ENCODE measurements at regions not wholly inside any gene's neighbourhood (a gene's known extent, or its start where the extent isn't known, plus 50 kb on each side); places are given as distances from the start of the nearest gene placed in this dataset.

DNA sequence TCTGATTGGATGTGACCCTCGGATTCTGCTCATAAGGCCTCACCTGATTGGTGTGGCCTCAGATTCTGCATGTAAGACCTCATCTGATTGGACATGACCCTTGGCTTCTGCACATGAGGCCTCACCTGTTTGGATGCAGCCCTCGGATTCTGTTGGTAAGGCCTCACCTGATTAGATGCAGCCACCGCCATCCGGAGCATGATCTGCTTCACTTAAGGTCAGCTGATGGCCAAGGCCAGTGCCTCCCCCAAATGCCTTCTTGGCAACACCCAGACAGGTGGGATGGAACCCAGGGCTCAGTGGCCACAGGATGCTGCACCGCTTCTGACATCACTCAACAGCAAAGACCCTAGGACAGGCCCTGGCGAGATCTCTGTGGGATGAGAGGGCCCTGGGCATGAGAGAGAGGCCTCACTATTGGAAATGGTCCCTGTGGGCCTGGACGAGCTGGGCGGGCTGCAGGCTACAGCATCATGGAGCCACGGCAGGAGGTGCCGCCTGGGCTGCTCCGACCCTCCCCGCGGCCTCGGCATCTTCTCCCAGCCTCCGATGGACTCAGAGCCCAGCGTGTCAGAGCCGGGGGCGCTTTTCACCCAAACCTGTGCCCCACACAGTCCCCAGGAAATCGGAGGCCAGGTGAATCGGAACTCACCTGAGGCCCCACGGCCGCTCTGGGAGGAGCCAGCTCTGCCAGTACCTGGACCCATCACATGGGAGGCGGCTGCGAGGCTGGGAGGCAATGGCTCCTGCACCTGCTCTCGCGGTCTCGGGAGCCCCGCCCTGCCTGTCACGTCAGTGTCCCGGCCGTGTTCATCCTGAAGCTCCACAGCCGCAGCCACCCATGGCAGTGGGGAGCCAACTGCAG is 60.9 kb upstream of the ZNF469 start:
- Histone ChIP-seq H3K27ac (ENCODE audit: low read depth, low read length) (no peak overlapping the region), H3K79me2 (ENCODE audit: control insufficient read depth, insufficient read depth, low read length) (no peaks in the 10 kb centered on the region), H3K18ac (ENCODE audit: low read length) (no peak overlapping the region), H3K4me2 (ENCODE audit: low read length) (no peak overlapping the region), H2AK5ac (ENCODE audit: low read length) (no peak overlapping the region), H2BK15ac (replicated peaks; ENCODE audit: low read depth) (no peak overlapping the region), H3K36me3 (ENCODE audit: control insufficient read depth, insufficient read depth, low read length) (no peaks in the 10 kb centered on the region), H2BK120ac (ENCODE audit: low read depth, low read length) (no peak overlapping the region), H3K4me3 (ENCODE audit: low read length) (no peak overlapping the region), H2BK5ac (ENCODE audit: low read length) (no peak overlapping the region), H4K5ac (ENCODE audit: low read length) (no peak overlapping the region), H3K4ac (ENCODE audit: low read depth, low read length) (no peak overlapping the region), H3K27me3 (ENCODE audit: insufficient read depth, low read length, poor library complexity) (no peaks in the 10 kb centered on the region), H3K23ac (ENCODE audit: low read length) (no peak overlapping the region), H4K8ac (ENCODE audit: low read depth, low read length) (no peak overlapping the region), H3K4me1 (ENCODE audit: control insufficient read depth, low read depth, low read length) (no peaks in the 10 kb centered on the region), H3K56ac (ENCODE audit: low read length) (no peak overlapping the region), H3K79me1 (ENCODE audit: low read length) (no peaks in the 10 kb centered on the region), H3K9ac (ENCODE audit: low read length) (no peak overlapping the region)
- DNase-seq: no peak
- WGBS (ENCODE audit: extremely low coverage, insufficient coverage, low lambda C conversion rate): no CpG with 5 or more reads among the region's 32 CpGs

DNA sequence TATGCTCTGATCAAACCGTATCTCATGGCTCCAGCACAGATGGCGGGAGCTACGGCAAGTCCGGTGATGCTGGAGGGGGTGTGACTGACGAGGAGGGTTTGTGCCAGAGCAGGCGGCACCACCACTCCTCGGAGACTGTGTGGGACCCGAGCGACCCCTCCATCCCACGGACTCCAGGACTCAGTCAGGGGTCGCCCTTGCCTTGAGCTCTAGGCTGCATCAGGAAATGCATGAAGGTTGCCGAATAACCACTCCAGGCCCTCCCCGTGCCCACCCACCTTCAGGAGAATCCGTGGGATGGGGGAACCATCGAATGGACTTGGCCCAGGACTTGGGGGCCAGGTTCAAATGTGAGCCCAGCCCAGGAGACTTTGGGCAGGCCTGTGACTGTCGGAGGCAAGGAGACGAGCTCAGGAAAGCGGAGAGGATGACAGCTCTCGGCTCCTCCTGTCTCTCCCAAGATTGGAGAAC is 60.2 kb upstream of the ZNF469 start:
- Histone ChIP-seq H3K36me3 (ENCODE audit: control insufficient read depth, insufficient read depth, low read length) (no peaks in the 10 kb centered on the region), H3K18ac (ENCODE audit: low read length) (no peak overlapping the region)
- WGBS (ENCODE audit: extremely low coverage, insufficient coverage, low lambda C conversion rate): no CpG with 5 or more reads among the region's 19 CpGs

DNA sequence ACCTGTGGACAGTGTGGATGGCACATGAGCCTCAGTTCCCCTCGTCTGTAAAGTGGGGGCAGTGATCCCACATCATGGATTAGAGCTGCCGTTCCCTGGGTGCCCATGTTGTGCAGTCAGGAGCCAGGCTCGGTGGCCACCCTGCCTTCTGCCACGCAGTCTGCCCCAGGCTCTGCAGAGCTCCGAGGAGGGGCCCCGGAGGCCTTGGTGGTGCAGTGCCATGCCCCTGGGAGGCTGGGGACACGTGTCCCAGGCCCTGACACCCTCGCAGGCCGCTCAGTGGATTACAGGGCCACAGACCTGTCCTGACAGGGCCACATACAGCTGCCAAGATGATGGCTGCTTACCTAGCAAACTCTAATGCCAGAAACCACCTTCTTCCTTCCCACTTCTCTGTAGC is 59.7 kb upstream of the ZNF469 start:
- Histone ChIP-seq H4K8ac (ENCODE audit: low read depth, low read length) (no peak overlapping the region), H2BK5ac (ENCODE audit: low read length) (no peak overlapping the region), H3K79me2 (ENCODE audit: control insufficient read depth, insufficient read depth, low read length) (no peaks in the 10 kb centered on the region), H3K79me1 (ENCODE audit: low read length) (no peaks in the 10 kb centered on the region), H3K27ac (ENCODE audit: low read depth, low read length) (no peak overlapping the region), H3K18ac (ENCODE audit: low read length) (no peak overlapping the region), H3K56ac (ENCODE audit: low read length) (no peak overlapping the region), H2AK5ac (ENCODE audit: low read length) (no peak overlapping the region), H3K4ac (ENCODE audit: low read depth, low read length) (no peak overlapping the region), H3K9ac (ENCODE audit: low read length) (no peak overlapping the region), H3K23ac (ENCODE audit: low read length) (no peak overlapping the region), H4K5ac (ENCODE audit: low read length) (no peak overlapping the region), H3K4me1 (ENCODE audit: control insufficient read depth, low read depth, low read length) (no peaks in the 10 kb centered on the region), H3K36me3 (ENCODE audit: control insufficient read depth, insufficient read depth, low read length) (no peaks in the 10 kb centered on the region), H2BK120ac (ENCODE audit: low read depth, low read length) (no peak overlapping the region), H2BK15ac (replicated peaks; ENCODE audit: low read depth) (no peak overlapping the region), H3K4me2 (ENCODE audit: low read length) (no peak overlapping the region), H3K4me3 (ENCODE audit: low read length) (no peak overlapping the region), H3K27me3 (ENCODE audit: insufficient read depth, low read length, poor library complexity) (no peaks in the 10 kb centered on the region)
- no CpG with 5 or more reads among the region's 9 CpGs for WGBS (ENCODE audit: extremely low coverage, insufficient coverage, low lambda C conversion rate)
- no peak for DNase-seq

More for the DNA sequence above, 60.2 kb upstream of the ZNF469 start:
- Histone ChIP-seq H2BK15ac (replicated peaks; ENCODE audit: low read depth) (no peak overlapping the region), H2AK5ac (ENCODE audit: low read length) (no peak overlapping the region), H3K4ac (ENCODE audit: low read depth, low read length) (no peak overlapping the region), H3K56ac (ENCODE audit: low read length) (no peak overlapping the region), H3K4me2 (ENCODE audit: low read length) (no peak overlapping the region), H4K5ac (ENCODE audit: low read length) (no peak overlapping the region), H3K27ac (ENCODE audit: low read depth, low read length) (no peak overlapping the region), H4K8ac (ENCODE audit: low read depth, low read length) (no peak overlapping the region), H3K79me1 (ENCODE audit: low read length) (no peaks in the 10 kb centered on the region), H3K79me2 (ENCODE audit: control insufficient read depth, insufficient read depth, low read length) (no peaks in the 10 kb centered on the region), H3K23ac (ENCODE audit: low read length) (no peak overlapping the region), H3K4me1 (ENCODE audit: control insufficient read depth, low read depth, low read length) (no peaks in the 10 kb centered on the region), H3K27me3 (ENCODE audit: insufficient read depth, low read length, poor library complexity) (no peaks in the 10 kb centered on the region), H2BK120ac (ENCODE audit: low read depth, low read length) (no peak overlapping the region), H3K9ac (ENCODE audit: low read length) (no peak overlapping the region), H2BK5ac (ENCODE audit: low read length) (no peak overlapping the region), H3K4me3 (ENCODE audit: low read length) (no peak overlapping the region)
- DNase-seq: no peak

DNA sequence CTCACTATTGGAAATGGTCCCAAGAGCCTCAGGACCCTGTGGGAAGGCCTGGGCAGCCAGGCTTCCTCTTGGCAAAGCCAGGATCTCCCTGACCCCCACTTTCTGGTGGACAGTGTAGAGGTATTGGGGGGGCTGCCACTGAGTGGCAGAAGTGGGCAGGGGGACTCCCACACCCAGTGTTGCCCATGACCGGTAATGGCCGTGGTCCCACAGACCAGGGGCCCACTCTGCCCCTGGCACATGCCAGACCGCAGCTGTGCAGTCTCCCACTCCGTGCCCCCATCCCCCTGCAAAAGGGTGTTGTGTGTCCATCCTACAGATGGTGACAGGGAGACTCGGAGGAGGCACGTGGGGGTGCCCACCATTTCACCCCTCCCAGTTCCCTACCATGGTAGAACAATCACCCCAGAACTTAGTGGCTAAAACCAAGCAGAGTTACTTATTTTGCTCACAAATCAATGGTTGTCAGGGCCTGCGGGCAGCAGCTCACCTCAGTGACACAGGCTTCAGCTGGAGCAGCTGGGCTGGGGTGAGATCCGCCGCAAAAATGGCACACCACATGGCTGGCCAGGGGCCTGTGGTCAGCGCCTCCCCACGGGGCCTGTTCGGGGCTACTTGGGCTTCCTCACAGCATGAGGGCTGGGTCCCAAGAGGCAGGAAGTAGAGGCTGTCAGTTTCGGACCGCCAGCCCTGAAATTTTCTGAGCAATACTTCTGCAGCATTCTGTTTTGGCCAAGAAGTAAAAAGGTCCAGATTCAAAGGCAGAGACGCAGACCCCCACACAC is 59.0 kb upstream of the ZNF469 start:
- Histone ChIP-seq H3K56ac (ENCODE audit: low read length) (no peak overlapping the region), H3K79me1 (ENCODE audit: low read length) (no peaks in the 10 kb centered on the region), H3K18ac (ENCODE audit: low read length) (no peak overlapping the region), H2BK5ac (ENCODE audit: low read length) (no peak overlapping the region), H3K4me3 (ENCODE audit: low read length) (no peak overlapping the region), H3K79me2 (ENCODE audit: control insufficient read depth, insufficient read depth, low read length) (no peaks in the 10 kb centered on the region), H3K23ac (ENCODE audit: low read length) (no peak overlapping the region), H3K27ac (ENCODE audit: low read depth, low read length) (no peak overlapping the region), H3K9ac (ENCODE audit: low read length) (no peak overlapping the region), H2BK15ac (replicated peaks; ENCODE audit: low read depth) (no peak overlapping the region), H2AK5ac (ENCODE audit: low read length) (no peak overlapping the region), H4K8ac (ENCODE audit: low read depth, low read length) (no peak overlapping the region), H3K4me2 (ENCODE audit: low read length) (no peak overlapping the region), H2BK120ac (ENCODE audit: low read depth, low read length) (no peak overlapping the region), H3K4me1 (ENCODE audit: control insufficient read depth, low read depth, low read length) (no peaks in the 10 kb centered on the region), H4K5ac (ENCODE audit: low read length) (no peak overlapping the region), H3K27me3 (ENCODE audit: insufficient read depth, low read length, poor library complexity) (no peaks in the 10 kb centered on the region), H3K36me3 (ENCODE audit: control insufficient read depth, insufficient read depth, low read length) (no peaks in the 10 kb centered on the region), H3K4ac (ENCODE audit: low read depth, low read length) (no peak overlapping the region)
- no peak for DNase-seq
- WGBS (ENCODE audit: extremely low coverage, insufficient coverage, low lambda C conversion rate): no CpG with 5 or more reads among the region's 15 CpGs

DNA sequence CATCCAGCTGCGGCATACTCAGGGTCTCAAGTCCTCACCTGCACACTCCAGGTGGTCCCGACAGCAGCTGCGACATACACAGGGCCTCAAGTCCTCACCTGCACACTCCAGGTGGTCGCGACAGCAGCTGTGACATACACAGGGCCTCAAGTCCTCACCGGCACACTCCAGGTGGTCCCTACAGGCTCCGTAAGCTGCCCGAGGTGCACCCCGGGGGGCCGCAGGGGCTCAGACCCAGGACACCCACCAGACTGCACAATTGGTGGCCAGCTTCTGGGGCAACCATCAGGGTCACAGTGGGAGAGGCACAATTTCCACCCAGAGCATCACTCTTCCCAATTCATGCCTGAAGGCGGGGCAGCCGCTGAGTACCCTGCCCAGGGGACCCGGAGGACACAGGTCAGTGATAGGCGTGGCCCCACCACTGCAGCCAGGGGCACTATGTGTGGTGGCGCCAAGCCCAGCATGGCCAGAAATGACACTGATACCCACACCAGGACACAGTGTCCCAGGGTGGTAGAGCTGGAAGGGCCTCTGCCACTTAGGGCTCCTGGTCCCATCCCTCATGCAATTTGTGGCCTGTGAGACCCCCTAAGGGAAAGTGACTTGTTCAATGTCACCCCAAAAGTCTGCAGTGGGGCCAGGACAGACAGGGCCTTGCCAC is 57.5 kb upstream of the ZNF469 start:
- Histone ChIP-seq H3K36me3 (ENCODE audit: control insufficient read depth, insufficient read depth, low read length) (no peaks in the 10 kb centered on the region), H3K79me2 (ENCODE audit: control insufficient read depth, insufficient read depth, low read length) (no peaks in the 10 kb centered on the region), H3K18ac (ENCODE audit: low read length) (no peak overlapping the region), H2BK120ac (ENCODE audit: low read depth, low read length) (no peak overlapping the region), H3K56ac (ENCODE audit: low read length) (no peak overlapping the region), H3K79me1 (ENCODE audit: low read length) (no peaks in the 10 kb centered on the region), H4K8ac (ENCODE audit: low read depth, low read length) (no peak overlapping the region), H3K4ac (ENCODE audit: low read depth, low read length) (no peak overlapping the region), H3K4me2 (ENCODE audit: low read length) (no peak overlapping the region), H2BK5ac (ENCODE audit: low read length) (no peak overlapping the region), H2BK15ac (replicated peaks; ENCODE audit: low read depth) (no peak overlapping the region), H3K4me1 (ENCODE audit: control insufficient read depth, low read depth, low read length) (no peaks in the 10 kb centered on the region), H3K9ac (ENCODE audit: low read length) (no peak overlapping the region), H3K4me3 (ENCODE audit: low read length) (no peak overlapping the region), H3K23ac (ENCODE audit: low read length) (no peak overlapping the region), H4K5ac (ENCODE audit: low read length) (no peak overlapping the region), H3K27ac (ENCODE audit: low read depth, low read length) (no peak overlapping the region), H2AK5ac (ENCODE audit: low read length) (no peak overlapping the region), H3K27me3 (ENCODE audit: insufficient read depth, low read length, poor library complexity) (no peaks in the 10 kb centered on the region)
- no CpG with 5 or more reads among the region's 15 CpGs for WGBS (ENCODE audit: extremely low coverage, insufficient coverage, low lambda C conversion rate)
- DNase-seq: no peak
